Keratinocyte (primary cell): ENCODE measurements at regions not wholly inside any gene's neighbourhood (a gene's known extent, or its start where the extent isn't known, plus 50 kb on each side); places are given as distances from the start of the nearest gene placed in this dataset.

Experiments
- DNase-seq: peaks from one replicate; pipeline ENCODE4 v3.0.0-alpha.2; 2011; ENCODE audit warnings: low read depth, missing footprints, low spot score
- FAIRE-seq: peaks from 2 replicates; lab custom pipeline; 2011; peaks lifted over from hg19 to GRCh38; lab: Jason Lieb, UNC
- H2AFZ ChIP-seq: 2 replicates; pipeline ENCODE4 v1.6.0; 2012; ENCODE audit warnings: low read length, control low read depth, inconsistent platforms; ENCODE audit not compliant: control insufficient read depth
- H3K27ac ChIP-seq: 2 replicates; pipeline ENCODE4 v1.5.1; 2011; ENCODE audit warnings: low read length; ENCODE audit not compliant: control insufficient read depth, insufficient read depth
- H3K27me3 ChIP-seq: 3 replicates; pipeline ENCODE4 v1.6.0; 2011; ENCODE audit warnings: low read length; ENCODE audit not compliant: control insufficient read depth, insufficient read depth; ENCODE audit errors: extremely low read depth
- H3K36me3 ChIP-seq, 2 experiments: 2 replicates in 1 of 2; 3 replicates in 1 of 2; pipeline ENCODE4 v1.5.1; 2011; ENCODE audit warnings: low read length in 2 of 2, mild to moderate bottlenecking in 1 of 2; ENCODE audit not compliant: control insufficient read depth in 2 of 2, insufficient read depth in 2 of 2; ENCODE audit errors: extremely low read depth in 1 of 2
- H3K4me1 ChIP-seq: 3 replicates; pipeline ENCODE4 v1.5.1; 2011; ENCODE audit warnings: low read length; ENCODE audit not compliant: control insufficient read depth, insufficient read depth; ENCODE audit errors: extremely low read depth
- H3K4me2 ChIP-seq: 3 replicates; pipeline ENCODE4 v1.6.0; 2011; ENCODE audit warnings: low read depth, low read length; ENCODE audit not compliant: control insufficient read depth, insufficient read depth; ENCODE audit errors: extremely low read depth
- H3K4me3 ChIP-seq, 3 experiments: fragments of 200-600 bp in 1 of 3; sonication (generic) in 1 of 3; 2 replicates in 2 of 3; 3 replicates in 1 of 3; pipeline ENCODE4 v1.5.1; 2011 to 2016; ENCODE audit warnings: low read length in 3 of 3, mild to moderate bottlenecking in 3 of 3, control low read depth in 2 of 3, inconsistent platforms in 1 of 3, low read depth in 1 of 3, mixed read lengths in 1 of 3, mixed run types in 1 of 3, moderate library complexity in 1 of 3; ENCODE audit not compliant: control insufficient read depth in 2 of 3, insufficient read depth in 2 of 3; ENCODE audit errors: extremely low read depth in 1 of 3
- H3K79me2 ChIP-seq: 2 replicates; pipeline ENCODE4 v1.6.0; 2012; ENCODE audit warnings: low read length; ENCODE audit not compliant: control insufficient read depth, insufficient read depth
- H3K9ac ChIP-seq: 3 replicates; pipeline ENCODE4 v1.6.0; 2011; ENCODE audit warnings: low read length; ENCODE audit not compliant: control insufficient read depth, insufficient read depth; ENCODE audit errors: extremely low read depth
- H3K9me1 ChIP-seq: 3 replicates; pipeline ENCODE4 v1.6.0; 2011; ENCODE audit warnings: low read length; ENCODE audit not compliant: control insufficient read depth, insufficient read depth; ENCODE audit errors: extremely low read depth
- H3K9me3 ChIP-seq: 2 replicates; pipeline ENCODE4 v1.5.1; 2012; ENCODE audit warnings: low read depth, low read length; ENCODE audit not compliant: control insufficient read depth
- H4K20me1 ChIP-seq: 3 replicates; pipeline ENCODE4 v1.6.0; 2011; ENCODE audit warnings: low read length; ENCODE audit not compliant: control insufficient read depth, insufficient read depth; ENCODE audit errors: extremely low read depth
- CTCF ChIP-seq, 3 experiments: IDR thresholded peaks in 1 of 3; conservative IDR thresholded peaks in 1 of 3; optimal IDR thresholded peaks in 1 of 3; 2 replicates in 2 of 3; 3 replicates in 1 of 3; pipeline versions ENCODE3 to v1.5.1; 2011; ENCODE audit warnings: low read length in 3 of 3, mild to moderate bottlenecking in 3 of 3, moderate library complexity in 2 of 3, control low read depth in 1 of 3, inconsistent platforms in 1 of 3; ENCODE audit not compliant: insufficient read depth in 2 of 3; ENCODE audit errors: extremely low read depth in 1 of 3
- EZH2 ChIP-seq: IDR thresholded peaks from one replicate; pipeline ENCODE4 v1.6.1; 2012; ENCODE audit warnings: inconsistent platforms, mild to moderate bottlenecking, low read length, moderate library complexity
- dilution Hi-C: fragments of 300-500 bp; cut with MboI; formaldehyde crosslinking; loops from one replicate; pipeline ENCODE4 v1.7.0; 2020; ENCODE audit warnings: low sequenced_read_pairs; ENCODE audit not compliant: extremely low pct_ligation_motif_present

GRCh38 chr5:92561411-92561959 lies 1019.5 kb downstream of the NR2F1-AS1 start:
- H3K9me3 ChIP-seq: no peaks in the 10 kb centered on the region
- DNase-seq: no peak
- H3K9me1 ChIP-seq: no peaks in the 10 kb centered on the region
- no peak for FAIRE-seq
- no peak overlapping the region for H3K9ac ChIP-seq
- H3K4me3 ChIP-seq: no peak overlapping the region
- no peak overlapping the region for H3K4me2 ChIP-seq
- H4K20me1 ChIP-seq: no peaks in the 10 kb centered on the region
- no peaks in the 10 kb centered on the region for H3K4me1 ChIP-seq
- TF ChIP-seq EZH2 (no peak), CTCF (optimal IDR thresholded peaks at IDR 0.05 in 1 of 3, IDR thresholded peaks at IDR 0.05 in 1 of 3, conservative IDR thresholded peaks at IDR 0.05 in 1 of 3; ENCODE audit: extremely low read depth in 1 of 3, insufficient read depth in 2 of 3, low read length in 3 of 3) (no peak)
- no peak overlapping the region for H3K27ac ChIP-seq
- no peaks in the 10 kb centered on the region for H3K79me2 ChIP-seq
- H2AFZ ChIP-seq: no peak overlapping the region
- H3K36me3 ChIP-seq: no peaks in the 10 kb centered on the region
- dilution Hi-C loops: no loop called here
- no peaks in the 10 kb centered on the region for H3K27me3 ChIP-seq

GRCh38 chr5:92560698-92561401 lies 1020.2 kb downstream of the NR2F1-AS1 start:
- DNase-seq (no peak), FAIRE-seq (no peak)
- H3K4me2 ChIP-seq: no peak overlapping the region

More at GRCh38 chr5:92560698-92561401, 1020.2 kb downstream of the NR2F1-AS1 start:
- H3K27ac ChIP-seq: no peak overlapping the region
- H3K79me2 ChIP-seq: no peaks in the 10 kb centered on the region
- dilution Hi-C loops: no loop called here
- no peaks in the 10 kb centered on the region for H3K9me3 ChIP-seq
- TF ChIP-seq CTCF (optimal IDR thresholded peaks at IDR 0.05 in 1 of 3, IDR thresholded peaks at IDR 0.05 in 1 of 3, conservative IDR thresholded peaks at IDR 0.05 in 1 of 3; ENCODE audit: extremely low read depth in 1 of 3, insufficient read depth in 2 of 3, low read length in 3 of 3): no peak
- no peak for TF ChIP-seq EZH2
- no peaks in the 10 kb centered on the region for H3K4me1 ChIP-seq
- H4K20me1 ChIP-seq: no peaks in the 10 kb centered on the region
- no peaks in the 10 kb centered on the region for H3K36me3 ChIP-seq
- H2AFZ ChIP-seq: no peak overlapping the region
- no peaks in the 10 kb centered on the region for H3K9me1 ChIP-seq
- H3K9ac ChIP-seq: no peak overlapping the region
- H3K27me3 ChIP-seq: no peaks in the 10 kb centered on the region
- H3K4me3 ChIP-seq: no peak overlapping the region
